Stimulated activated CD4-positive, alpha-beta T cell treated with anti-CD3 and anti-CD28 coated beads, TNF-alpha, amount 100 ng/mL, for 48 hours (primary cell): ENCODE measurements at regions not wholly inside any gene's neighbourhood (a gene's known extent, or its start where the extent isn't known, plus 50 kb on each side); places are given as distances from the start of the nearest gene placed in this dataset.

Experiments
- DNase-seq, 3 donors: peaks; one replicate each; pipeline ENCODE4 v3.0.0-alpha.2; 2020; ENCODE audit warnings: low read depth in 3 of 3

- no peak for DNase-seq
Observed at GRCh38 chr3:83738202-83738601, 1220.6 kb upstream of the CADM2 start.

DNA sequence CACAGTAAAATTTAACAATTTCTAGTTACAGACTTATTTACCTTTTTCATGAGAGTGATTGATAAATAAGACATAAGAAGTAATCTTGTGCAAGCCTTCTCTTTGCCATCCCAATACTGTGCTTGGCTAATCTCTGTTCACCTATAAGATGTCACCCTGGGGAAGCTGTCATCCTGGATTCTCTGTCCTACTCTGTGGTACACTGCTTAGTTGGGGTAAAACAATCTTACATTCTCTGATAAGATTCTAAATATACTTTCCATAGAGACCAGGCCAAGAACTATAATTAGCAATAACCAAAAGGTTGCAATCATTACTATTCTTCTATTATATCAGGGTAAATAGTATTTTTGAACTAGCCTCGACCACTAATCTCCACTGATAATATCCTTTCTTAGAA is 1218.3 kb upstream of the CADM2 start:
- no peak for DNase-seq

GRCh38 chr3:83765956-83766355 is 1192.8 kb upstream of the CADM2 start:
- DNase-seq: no peak

DNA sequence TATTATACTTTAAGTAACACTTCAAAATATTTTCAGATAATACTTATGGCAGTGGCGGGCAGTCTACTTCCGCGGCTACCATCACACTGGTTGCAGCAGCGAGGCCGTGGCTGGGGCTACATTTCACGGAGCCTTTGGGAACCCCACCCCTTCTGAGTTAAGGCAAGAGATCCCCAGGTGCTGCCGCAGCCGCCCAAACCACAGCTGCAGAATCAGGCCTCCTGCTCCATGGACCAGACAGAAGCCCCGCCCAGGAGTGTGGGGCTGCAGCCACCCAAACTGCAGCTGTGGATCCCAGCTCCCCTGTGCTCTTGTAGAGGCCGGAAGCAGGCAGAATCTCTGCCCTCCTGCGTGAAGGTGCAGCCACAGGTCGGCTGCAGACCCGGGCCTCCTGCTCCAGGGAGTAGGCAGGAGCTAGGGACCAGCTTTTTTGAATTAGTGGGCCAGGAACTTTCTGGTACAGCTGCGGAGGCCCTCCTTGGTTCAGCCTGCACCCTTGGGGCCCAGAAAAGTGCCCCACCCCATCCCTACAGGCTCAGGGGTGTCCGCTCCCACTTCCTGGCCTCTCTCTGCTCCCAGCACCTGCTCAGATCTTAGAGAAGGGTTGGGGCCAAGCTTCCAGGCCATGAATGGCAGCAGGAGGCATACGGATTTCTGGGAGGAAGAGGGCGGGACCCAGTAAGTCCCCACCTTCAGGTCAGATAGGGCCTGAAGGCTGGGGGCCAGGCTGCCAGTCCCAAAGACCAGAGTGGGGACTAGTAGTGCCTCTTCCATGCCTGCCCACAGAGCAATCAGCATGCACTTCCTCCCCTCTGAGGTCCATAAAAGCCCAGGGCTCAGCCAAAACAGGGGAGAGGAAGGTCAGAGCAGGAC is 1188.8 kb upstream of the CADM2 start:
- no peak for DNase-seq

GRCh38 chr3:83770664-83771402 is 1188.0 kb upstream of the CADM2 start:
- DNase-seq: no peak

GRCh38 chr3:83802801-83803200 is 1156.0 kb upstream of the CADM2 start:
- no peak for DNase-seq

GRCh38 chr3:83807511-83807910 is 1151.3 kb upstream of the CADM2 start:
- DNase-seq: no peak

DNA sequence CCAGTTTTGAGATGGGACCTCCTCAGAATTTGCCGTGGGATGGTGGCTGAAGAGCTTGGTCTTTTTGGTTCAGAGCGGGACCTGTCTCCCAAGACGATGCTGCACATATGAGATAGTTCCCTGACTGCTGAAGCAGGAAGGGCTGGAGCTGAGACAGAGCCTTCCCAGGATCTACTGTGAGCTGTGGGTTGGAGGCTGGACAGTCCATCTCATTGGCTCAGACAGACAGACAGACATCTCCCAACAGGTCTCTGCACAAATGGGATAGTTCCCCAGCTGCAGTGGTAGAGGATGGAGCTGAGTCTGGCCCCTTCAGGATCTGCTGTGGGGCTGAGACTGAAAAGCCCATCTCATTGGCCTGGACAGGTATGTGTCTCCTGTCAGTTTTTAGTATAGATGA is 1145.6 kb upstream of the CADM2 start:
- DNase-seq: no peak

DNA sequence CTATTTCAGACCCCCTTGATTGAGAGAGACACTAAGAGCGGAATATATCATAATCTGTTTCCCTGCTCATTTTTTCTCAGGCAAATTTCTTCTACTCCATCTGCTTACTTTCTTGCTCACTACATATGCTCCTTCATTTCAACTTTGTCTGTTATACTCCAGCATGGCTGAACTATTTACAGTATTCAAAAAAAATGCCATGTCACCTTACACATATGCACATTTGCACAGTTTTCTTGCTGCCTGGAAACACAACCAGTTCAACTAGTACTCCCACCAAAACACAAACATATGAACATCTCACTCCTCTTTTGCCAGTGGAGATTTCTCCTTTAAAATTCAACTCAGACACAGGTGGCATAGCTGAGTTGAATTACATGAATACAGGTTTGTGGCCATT is 1142.1 kb upstream of the CADM2 start:
- no peak for DNase-seq

DNA sequence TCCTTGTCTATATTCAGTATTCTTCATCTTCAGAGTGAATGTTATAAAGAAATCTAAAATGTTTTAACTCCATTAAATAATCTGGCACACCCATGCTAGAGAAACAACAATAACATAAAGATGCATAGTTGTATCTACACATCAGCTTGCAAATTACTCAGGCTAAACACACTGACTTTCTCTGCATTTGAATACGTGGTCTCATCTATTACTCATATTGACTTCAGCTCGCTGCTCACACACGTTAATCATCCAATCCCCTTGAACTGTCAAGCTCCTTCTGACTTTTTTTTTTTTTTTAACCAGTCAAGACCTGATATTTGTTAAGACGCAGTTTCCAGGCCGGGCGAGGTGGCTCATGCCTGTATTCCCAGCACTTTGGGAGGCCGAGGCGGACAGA is 1137.3 kb upstream of the CADM2 start:
- no peak for DNase-seq

DNA sequence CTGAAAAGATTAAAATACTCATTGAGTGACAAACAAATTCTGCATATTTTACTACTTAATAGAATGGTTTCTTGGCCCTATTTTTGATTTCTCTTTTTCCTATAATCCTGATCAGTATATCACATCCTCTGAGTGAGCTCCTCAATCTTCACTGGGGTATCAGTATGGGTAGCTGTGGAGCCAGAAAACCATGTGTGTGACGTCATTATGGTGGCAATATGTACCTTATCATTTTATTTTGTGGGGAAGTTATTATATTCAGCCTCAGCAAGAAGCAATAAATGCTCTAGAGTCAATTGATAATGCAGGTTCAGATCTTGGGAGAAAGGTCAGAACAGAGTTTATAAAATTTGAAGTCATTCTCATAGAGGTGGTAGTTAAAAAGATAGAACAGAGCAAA is 1135.7 kb upstream of the CADM2 start:
- DNase-seq: no peak

GRCh38 chr3:83835040-83835439 is 1123.7 kb upstream of the CADM2 start:
- DNase-seq: no peak

DNA sequence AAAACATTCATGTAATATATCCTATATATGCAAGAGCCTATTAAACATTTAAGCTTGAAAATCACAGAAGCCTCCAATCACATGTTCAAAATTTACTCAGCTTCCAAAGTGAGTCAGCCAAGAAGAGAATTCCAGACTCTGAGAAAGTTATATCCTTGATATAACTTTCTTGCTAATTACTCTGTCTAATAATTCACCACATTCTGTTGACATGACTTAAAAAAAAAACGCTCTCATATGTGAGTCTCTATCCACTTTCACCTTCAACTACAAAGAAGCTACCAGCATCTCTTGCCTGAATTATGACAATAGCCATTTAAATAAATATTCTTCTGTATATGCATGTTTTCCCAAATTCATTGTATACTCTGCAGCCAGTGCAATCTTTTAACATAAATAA is 1116.3 kb upstream of the CADM2 start:
- DNase-seq: no peak

GRCh38 chr3:83843716-83844115 is 1115.1 kb upstream of the CADM2 start:
- DNase-seq: no peak

- DNase-seq: no peak
Observed at GRCh38 chr3:83849106-83849730, 1109.6 kb upstream of the CADM2 start.

GRCh38 chr3:83863380-83863779 is 1095.4 kb upstream of the CADM2 start:
- DNase-seq: no peak

DNA sequence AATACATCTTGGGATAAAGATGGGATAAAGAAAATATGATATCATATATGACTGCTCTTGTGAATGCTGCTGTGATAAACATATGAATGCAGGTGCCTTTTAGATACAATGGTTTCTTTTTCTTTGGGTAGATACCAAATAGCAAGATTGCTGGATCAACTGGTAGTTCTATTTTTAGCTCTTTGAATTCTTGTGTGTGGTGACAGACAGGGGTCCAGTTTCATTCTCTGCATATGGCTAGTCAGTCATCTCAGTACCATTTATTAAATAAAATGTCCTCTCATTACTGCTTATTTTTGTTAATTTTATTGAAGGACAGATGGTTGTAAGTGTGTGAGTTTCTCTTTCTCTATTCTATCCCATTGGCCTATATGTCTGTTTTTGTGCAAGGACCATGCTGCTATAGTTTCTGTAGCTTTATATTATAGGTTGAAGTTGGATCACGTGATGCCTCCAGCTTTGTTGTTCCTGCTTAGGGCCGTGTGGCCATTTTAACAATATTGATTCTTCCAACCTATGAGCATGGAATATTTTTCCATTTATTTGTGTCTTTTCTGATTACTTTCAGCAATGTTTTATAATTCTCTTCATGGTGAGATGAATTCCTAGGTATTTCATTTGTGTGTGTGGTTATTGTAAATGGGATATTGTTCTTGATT is 1089.8 kb upstream of the CADM2 start:
- no peak for DNase-seq

GRCh38 chr3:83873550-83873949 is 1085.2 kb upstream of the CADM2 start:
- no peak for DNase-seq

- no peak for DNase-seq
Observed at GRCh38 chr3:83877910-83878309, 1080.9 kb upstream of the CADM2 start.

GRCh38 chr3:83882701-83883100 is 1076.1 kb upstream of the CADM2 start:
- no peak for DNase-seq

- DNase-seq: no peak
Observed at GRCh38 chr3:83890039-83890762, 1068.6 kb upstream of the CADM2 start.

GRCh38 chr3:83890763-83891135 is 1068.0 kb upstream of the CADM2 start:
- no peak for DNase-seq
